ENCODE measurements at regions not wholly inside any gene's neighbourhood (a gene's known extent, or its start where the extent isn't known, plus 50 kb on each side); places are given as distances from the start of the nearest gene placed in this dataset.
"Not testable (repeated sequence)": the region's sequence is repeated elsewhere in the genome, so short reads cannot be mapped to it uniquely, and the experiment has no call there.

GRCh38 chr6:73929405-73929804 is 233.4 kb downstream of the CD109 start:
- H3K27ac ChIP-seq, result no peak overlapping the region
- no peaks in the 10 kb centered on the region for H3K36me3 ChIP-seq
- ATAC-seq (ENCODE audit: insufficient number of reproducible peaks, low FRiP score, low read depth) (no peak), DNase-seq (ENCODE audit: low spot score) (no peak)
- H3K4me1 ChIP-seq (ENCODE audit: control insufficient read depth in 1 of 2, low read depth in 2 of 2), result no peaks in the 10 kb centered on the region
- no peaks in the 10 kb centered on the region for H3K9me3 ChIP-seq
- no peak for TF ChIP-seq CTCF (IDR thresholded peaks at IDR 0.05)
- no peak overlapping the region for H3K4me3 ChIP-seq
- no peaks in the 10 kb centered on the region for H3K27me3 ChIP-seq (replicated peaks; ENCODE audit: insufficient read depth)

GRCh38 chr6:73927421-73927820 is 231.4 kb downstream of the CD109 start:
- ATAC-seq (ENCODE audit: insufficient number of reproducible peaks, low FRiP score, low read depth) (no peak), DNase-seq (ENCODE audit: low spot score) (no peak)
- Histone ChIP-seq H3K27ac (no peak overlapping the region), H3K36me3 (no peaks in the 10 kb centered on the region), H3K27me3 (replicated peaks; ENCODE audit: insufficient read depth) (no peaks in the 10 kb centered on the region), H3K9me3 (no peaks in the 10 kb centered on the region), H3K4me3 (no peak overlapping the region), H3K4me1 (ENCODE audit: control insufficient read depth in 1 of 2, low read depth in 2 of 2) (no peaks in the 10 kb centered on the region)
- no peak for TF ChIP-seq CTCF (IDR thresholded peaks at IDR 0.05)

DNA sequence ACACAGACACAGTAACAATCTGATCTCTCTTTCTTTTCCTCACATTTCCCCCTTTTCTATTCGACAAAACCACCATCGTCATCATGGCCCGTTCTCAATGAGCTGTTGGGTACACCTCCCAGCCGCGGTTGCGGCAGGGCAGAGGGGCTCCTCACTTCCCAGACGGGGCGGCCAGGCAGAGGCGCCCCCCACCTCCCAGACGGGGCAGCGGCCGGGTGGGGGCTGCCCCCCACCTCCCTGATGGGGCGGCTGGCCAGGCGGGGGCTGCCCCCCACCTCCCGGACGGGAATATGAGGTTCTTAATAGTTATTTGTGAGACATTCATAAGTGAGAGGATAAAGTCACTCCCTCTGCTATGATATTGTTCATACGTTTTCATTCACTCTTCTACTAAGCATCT is 229.7 kb downstream of the CD109 start:
- H3K27me3 ChIP-seq (replicated peaks; ENCODE audit: insufficient read depth); H3K4me3 ChIP-seq; ATAC-seq (ENCODE audit: insufficient number of reproducible peaks, low FRiP score, low read depth); H3K4me1 ChIP-seq (ENCODE audit: control insufficient read depth in 1 of 2, low read depth in 2 of 2); H3K9me3 ChIP-seq; H3K27ac ChIP-seq; DNase-seq (ENCODE audit: low spot score); H3K36me3 ChIP-seq: not testable (repeated sequence)

- no peaks in the 10 kb centered on the region for H3K27me3 ChIP-seq (replicated peaks; ENCODE audit: insufficient read depth)
- no peak for ATAC-seq (ENCODE audit: insufficient number of reproducible peaks, low FRiP score, low read depth)
- no peak for TF ChIP-seq CTCF (IDR thresholded peaks at IDR 0.05)
- H3K27ac ChIP-seq, result no peak overlapping the region
- no peak overlapping the region for H3K4me3 ChIP-seq
- H3K36me3 ChIP-seq, result no peaks in the 10 kb centered on the region
- H3K4me1 ChIP-seq (ENCODE audit: control insufficient read depth in 1 of 2, low read depth in 2 of 2), result no peaks in the 10 kb centered on the region
- H3K9me3 ChIP-seq, result no peaks in the 10 kb centered on the region
- no peak for DNase-seq (ENCODE audit: low spot score)
Measured at GRCh38 chr6:73923905-73924485, 228.0 kb downstream of the CD109 start.

DNA sequence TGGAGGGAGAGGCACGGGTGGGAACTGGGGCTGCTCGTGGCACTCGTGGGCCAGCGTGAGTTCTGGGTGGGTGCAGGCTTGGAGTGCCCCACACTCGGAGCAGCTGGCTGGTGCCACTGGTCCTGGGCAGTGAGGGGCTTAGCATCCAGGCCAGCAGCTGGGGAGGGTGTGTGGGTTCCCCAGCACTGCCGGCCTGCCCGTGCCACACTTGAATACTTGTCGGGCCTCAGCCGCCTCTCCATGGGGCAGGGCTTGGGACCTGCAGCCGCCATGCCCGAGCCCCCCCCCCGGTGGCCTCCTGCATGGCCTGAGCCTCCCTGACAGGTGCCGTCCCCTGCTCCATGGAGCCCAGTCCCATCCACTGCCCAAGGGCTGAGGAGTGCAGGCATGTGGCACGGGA is 207.2 kb downstream of the CD109 start:
- Histone ChIP-seq H3K27ac (no peak overlapping the region), H3K27me3 (replicated peaks; ENCODE audit: insufficient read depth) (no peaks in the 10 kb centered on the region), H3K4me3 (no peak overlapping the region), H3K9me3 (peaks cover 3% of the 10 kb centered on the region), H3K4me1 (ENCODE audit: control insufficient read depth in 1 of 2, low read depth in 2 of 2) (no peaks in the 10 kb centered on the region), H3K36me3 (no peaks in the 10 kb centered on the region)
- no peak for TF ChIP-seq CTCF (IDR thresholded peaks at IDR 0.05)
- DNase-seq (ENCODE audit: low spot score), result no peak
- ATAC-seq (ENCODE audit: insufficient number of reproducible peaks, low FRiP score, low read depth), result no peak

DNA sequence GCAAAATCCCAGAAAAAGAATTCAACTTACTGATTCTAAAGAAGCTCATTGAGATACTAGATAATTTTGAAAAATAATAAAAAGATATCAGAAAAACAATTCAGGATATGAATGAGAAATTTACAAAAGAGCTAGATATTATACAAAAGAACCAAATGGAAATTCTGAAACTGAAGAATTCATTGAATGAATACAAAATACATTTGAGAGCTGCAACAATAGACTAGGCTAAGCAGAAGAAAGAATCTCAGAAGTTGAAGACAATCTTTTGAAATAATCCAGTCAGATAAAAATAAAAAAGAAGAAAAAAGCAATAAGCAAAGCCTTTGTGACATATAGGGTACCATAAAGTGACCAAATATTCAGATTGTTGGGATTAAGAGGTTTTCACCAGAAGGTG is 206.0 kb downstream of the CD109 start:
- Histone ChIP-seq H3K4me3 (no peak overlapping the region), H3K36me3 (no peaks in the 10 kb centered on the region), H3K9me3 (peaks cover 3% of the 10 kb centered on the region), H3K27me3 (replicated peaks; ENCODE audit: insufficient read depth) (no peaks in the 10 kb centered on the region), H3K27ac (no peak overlapping the region), H3K4me1 (ENCODE audit: control insufficient read depth in 1 of 2, low read depth in 2 of 2) (no peaks in the 10 kb centered on the region)
- ATAC-seq (ENCODE audit: insufficient number of reproducible peaks, low FRiP score, low read depth), result no peak
- DNase-seq (ENCODE audit: low spot score), result no peak
- no peak for TF ChIP-seq CTCF (IDR thresholded peaks at IDR 0.05)

Measured in thoracic aorta (tissue), 2 donors.